GM12878 (cell line): ENCODE measurements at regions not wholly inside any gene's neighbourhood (a gene's known extent, or its start where the extent isn't known, plus 50 kb on each side); places are given as distances from the start of the nearest gene placed in this dataset.

Source experiments
- ATAC-seq: fragments of 200-7000 bp; cut with Tn5 transposase; 3 replicates; pipeline ENCODE4 v1.9.1; 2020; ENCODE audit warnings: mild to moderate bottlenecking, moderate library complexity
- BruUV-seq: library from RNA; stranded (reverse); fragments of 400-500 nt; replicated peaks from 2 replicates; lab custom pipeline; 2021; lab: Mats Ljungman, UMichigan
- CTCF ChIA-PET: fragments of 300-600 bp; sonication (Branson Sonifier 250); formaldehyde crosslinking; extraction: SDS; loops from one replicate; lab custom pipeline; 2021; ENCODE audit warnings: inconsistent platforms; lab: Yijun Ruan, JAX
- POLR2A ChIA-PET: fragments of 350-600 bp; formaldehyde crosslinking; extraction: SDS; loops from one replicate; lab custom pipeline; 2021; ENCODE audit warnings: inconsistent platforms; lab: Charles Lee
- RAD21 ChIA-PET: fragments of 300-600 bp; sonication (Branson Sonifier 250); formaldehyde crosslinking; loops from one replicate; lab custom pipeline; 2023; ENCODE audit warnings: antibody characterized with exemption; ENCODE audit not compliant: unreplicated experiment; lab: Charles Lee
- SMC1A ChIA-PET: fragments of 300-600 bp; sonication (Branson Sonifier 250); formaldehyde crosslinking; loops from one replicate; lab custom pipeline; 2023; ENCODE audit not compliant: unreplicated experiment, uncharacterized antibody; lab: Charles Lee
- DNase-seq: peaks from one replicate; pipeline ENCODE4 v3.0.0-alpha.2; 2011; ENCODE audit warnings: low read depth, low spot score
- FAIRE-seq: peaks from 3 replicates; lab custom pipeline; 2011; peaks lifted over from hg19 to GRCh38; lab: Jason Lieb, UNC
- H2AFZ ChIP-seq: 2 replicates; pipeline ENCODE4 v1.6.0; 2011; ENCODE audit warnings: low read depth, low read length, control low read depth; ENCODE audit not compliant: control insufficient read depth
- H3K27ac ChIP-seq: 2 replicates; pipeline ENCODE4 v1.5.1; 2011; ENCODE audit warnings: control low read depth; ENCODE audit not compliant: control insufficient read depth, insufficient read depth
- H3K27me3 ChIP-seq, 2 experiments: replicated peaks in 1 of 2; 2 replicates each; pipeline versions ENCODE4 v1.6.0 to v1.6.1; 2011; ENCODE audit warnings: low read length in 1 of 2; ENCODE audit not compliant: control insufficient read depth in 2 of 2, insufficient read depth in 2 of 2
- H3K36me3 ChIP-seq, 2 experiments: 2 replicates each; pipeline ENCODE4 v1.5.1; 2011; ENCODE audit warnings: low read length in 1 of 2; ENCODE audit not compliant: control insufficient read depth in 2 of 2, insufficient read depth in 2 of 2
- H3K4me1 ChIP-seq: 2 replicates; pipeline ENCODE4 v1.6.1; 2011; ENCODE audit warnings: mild to moderate bottlenecking, low read length, moderate library complexity, mixed read lengths; ENCODE audit not compliant: control insufficient read depth, insufficient read depth
- H3K4me2 ChIP-seq: 2 replicates; pipeline ENCODE4 v1.6.0; 2011; ENCODE audit warnings: control low read depth; ENCODE audit not compliant: control insufficient read depth, insufficient read depth
- H3K4me3 ChIP-seq: fragments of 200-600 bp; sonication (generic); 2 replicates; pipeline ENCODE4 v1.5.1; 2016
- H3K79me2 ChIP-seq: 2 replicates; pipeline ENCODE4 v1.6.0; 2011; ENCODE audit warnings: low read length; ENCODE audit not compliant: control insufficient read depth, insufficient read depth
- H3K9ac ChIP-seq: 2 replicates; pipeline ENCODE4 v1.8.0; 2011; ENCODE audit warnings: low read length, control low read depth, mixed read lengths; ENCODE audit not compliant: control insufficient read depth, insufficient read depth
- H3K9me3 ChIP-seq: replicated peaks from 3 replicates; pipeline ENCODE4 v1.5.1; 2011; ENCODE audit warnings: mild to moderate bottlenecking, low read length; ENCODE audit not compliant: control insufficient read depth, insufficient read depth
- H4K20me1 ChIP-seq: 2 replicates; pipeline ENCODE4 v1.6.0; 2011; ENCODE audit not compliant: control insufficient read depth, insufficient read depth
- BACH1 ChIP-seq: fragments of 450-650 bp; IDR thresholded peaks from 2 replicates; pipeline ENCODE4 v1.6.1; 2017; ENCODE audit warnings: mild to moderate bottlenecking, borderline replicate concordance
- CREM ChIP-seq: IDR thresholded peaks from 2 replicates; pipeline ENCODE4 v1.6.1; 2014; ENCODE audit warnings: antibody characterized with exemption, low read depth
- EGR1 ChIP-seq, 2 experiments: IDR thresholded peaks; 1 replicate in 1 of 2; 2 replicates in 1 of 2; pipeline ENCODE4 v1.6.1; 2011 to 2012; ENCODE audit warnings: low read depth in 2 of 2, low read length in 2 of 2, borderline replicate concordance in 1 of 2, mild to moderate bottlenecking in 1 of 2, moderate library complexity in 1 of 2
- HDGF ChIP-seq: fragments of 450-650 bp; IDR thresholded peaks from 2 replicates; pipeline ENCODE4 v1.6.1; 2016; ENCODE audit warnings: antibody characterized with exemption
- WGBS: methylation state at CpG from one replicate; pipeline ENCODE4 v1.1.6; 2016; ENCODE audit warnings: low lambda C conversion rate; ENCODE audit not compliant: insufficient replicate concordance, insufficient coverage; ENCODE audit errors: missing lambda C conversion rate; 5-methylcytosine and 5-hydroxymethylcytosine counted together
- in situ Hi-C: fragments of 300-500 bp; cut with MboI; formaldehyde crosslinking; loops from 9 replicates; pipeline ENCODE4 v1.14.3; 2018; ENCODE audit warnings: mixed read lengths
- intact Hi-C: fragments of 100-400 bp; cut with micrococcal nuclease; formaldehyde crosslinking; loops from one replicate; pipeline ENCODE4 v1.14.2; 2022; ENCODE audit not compliant: unreplicated experiment
- TF ChIP-seq, protein P1 (sequence below): IDR thresholded peaks from 2 replicates; pipeline ENCODE4 v1.6.1; 2011; ENCODE audit warnings: borderline replicate concordance, low read depth, mild to moderate bottlenecking, moderate library complexity, mixed read lengths, low read length; ENCODE audit not compliant: insufficient read depth; ENCODE audit errors: extremely low read length
- TF ChIP-seq, protein P2 (sequence below): fragments of 450-650 bp; IDR thresholded peaks from 2 replicates; pipeline ENCODE4 v1.6.1; 2016; ENCODE audit warnings: mild to moderate bottlenecking

DNA sequence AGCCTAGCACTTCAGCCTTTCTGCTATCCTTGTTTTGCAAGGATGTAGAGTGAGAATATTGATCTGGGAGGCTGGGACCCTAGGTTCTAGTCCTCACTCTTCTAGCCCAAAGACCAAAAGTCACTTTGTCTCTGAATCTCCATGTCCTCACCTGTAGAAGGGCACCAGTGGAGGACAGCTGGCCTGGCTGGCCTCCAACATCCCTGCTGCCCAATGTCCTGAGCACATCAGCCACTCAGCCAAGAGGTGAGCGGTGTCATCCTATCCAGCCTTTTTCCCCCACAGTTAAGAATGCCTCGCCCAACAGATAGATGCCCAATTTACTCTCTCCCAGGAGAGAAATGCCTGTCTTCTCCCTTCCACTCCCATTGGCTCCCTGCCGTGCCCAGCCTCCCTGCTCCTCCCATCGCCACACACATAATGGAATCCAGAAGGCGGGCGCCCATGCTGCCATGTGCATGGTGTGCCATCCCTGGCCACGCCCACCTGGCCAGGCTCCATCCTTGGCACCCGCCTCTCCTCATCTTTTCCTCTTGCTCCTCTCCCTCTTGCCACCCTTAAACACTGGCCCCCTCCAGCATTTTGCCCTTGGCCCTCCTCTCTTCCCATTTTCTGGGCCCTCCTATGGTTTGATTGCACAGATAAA lies 157.3 kb upstream of the SDK2 start:
- POLR2A ChIA-PET, result no interaction called here

More for the DNA sequence above, 157.3 kb upstream of the SDK2 start:
- CTCF ChIA-PET, result no interaction called here
- ATAC-seq (no peak), DNase-seq (no peak), FAIRE-seq (no peak)
- Histone ChIP-seq H3K27ac (no peak overlapping the region), H3K9ac (no peak overlapping the region), H4K20me1 (no peaks in the 10 kb centered on the region), H2AFZ (no peak overlapping the region), H3K36me3 (no peaks in the 10 kb centered on the region), H3K4me2 (no peak overlapping the region), H3K4me3 (no peak overlapping the region), H3K4me1 (no peaks in the 10 kb centered on the region), H3K79me2 (no peaks in the 10 kb centered on the region), H3K27me3 (no peaks in the 10 kb centered on the region), H3K9me3 (no peaks in the 10 kb centered on the region)
- 31% methylated on average over 8 of the region's 8 CpGs for WGBS
- in situ Hi-C loops (no loop called here), intact Hi-C loops (no loop called here)
- SMC1A ChIA-PET, result no interaction called here
- no peak for TF ChIP-seq CREM
- TF ChIP-seq, protein P1, sequence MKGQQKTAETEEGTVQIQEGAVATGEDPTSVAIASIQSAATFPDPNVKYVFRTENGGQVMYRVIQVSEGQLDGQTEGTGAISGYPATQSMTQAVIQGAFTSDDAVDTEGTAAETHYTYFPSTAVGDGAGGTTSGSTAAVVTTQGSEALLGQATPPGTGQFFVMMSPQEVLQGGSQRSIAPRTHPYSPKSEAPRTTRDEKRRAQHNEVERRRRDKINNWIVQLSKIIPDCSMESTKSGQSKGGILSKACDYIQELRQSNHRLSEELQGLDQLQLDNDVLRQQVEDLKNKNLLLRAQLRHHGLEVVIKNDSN, result no peak
- TF ChIP-seq EGR1 (IDR thresholded peaks at IDR 0.05; ENCODE audit: borderline replicate concordance in 1 of 2, low read depth in 2 of 2, low read length in 2 of 2), result no peak
- TF ChIP-seq HDGF, result no peak
- no peak for TF ChIP-seq BACH1
- TF ChIP-seq, protein P2, sequence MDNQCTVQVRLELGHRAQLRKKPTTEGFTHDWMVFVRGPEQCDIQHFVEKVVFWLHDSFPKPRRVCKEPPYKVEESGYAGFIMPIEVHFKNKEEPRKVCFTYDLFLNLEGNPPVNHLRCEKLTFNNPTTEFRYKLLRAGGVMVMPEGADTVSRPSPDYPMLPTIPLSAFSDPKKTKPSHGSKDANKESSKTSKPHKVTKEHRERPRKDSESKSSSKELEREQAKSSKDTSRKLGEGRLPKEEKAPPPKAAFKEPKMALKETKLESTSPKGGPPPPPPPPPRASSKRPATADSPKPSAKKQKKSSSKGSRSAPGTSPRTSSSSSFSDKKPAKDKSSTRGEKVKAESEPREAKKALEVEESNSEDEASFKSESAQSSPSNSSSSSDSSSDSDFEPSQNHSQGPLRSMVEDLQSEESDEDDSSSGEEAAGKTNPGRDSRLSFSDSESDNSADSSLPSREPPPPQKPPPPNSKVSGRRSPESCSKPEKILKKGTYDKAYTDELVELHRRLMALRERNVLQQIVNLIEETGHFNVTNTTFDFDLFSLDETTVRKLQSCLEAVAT, result no peak
- BruUV-seq, result no TSS peak
- RAD21 ChIA-PET, result no interaction called here
